Inflammatory macrophage treated with lipopolysaccharide for 4 hours (primary cell): ENCODE measurements at regions not wholly inside any gene's neighbourhood (a gene's known extent, or its start where the extent isn't known, plus 50 kb on each side); places are given as distances from the start of the nearest gene placed in this dataset.
"Not testable (repeated sequence)": the region's sequence is repeated elsewhere in the genome, so short reads cannot be mapped to it uniquely, and the experiment has no call there.

Experiments used
- DNase-seq: peaks from one replicate; pipeline ENCODE4 v3.0.0-alpha.2; 2020

DNA sequence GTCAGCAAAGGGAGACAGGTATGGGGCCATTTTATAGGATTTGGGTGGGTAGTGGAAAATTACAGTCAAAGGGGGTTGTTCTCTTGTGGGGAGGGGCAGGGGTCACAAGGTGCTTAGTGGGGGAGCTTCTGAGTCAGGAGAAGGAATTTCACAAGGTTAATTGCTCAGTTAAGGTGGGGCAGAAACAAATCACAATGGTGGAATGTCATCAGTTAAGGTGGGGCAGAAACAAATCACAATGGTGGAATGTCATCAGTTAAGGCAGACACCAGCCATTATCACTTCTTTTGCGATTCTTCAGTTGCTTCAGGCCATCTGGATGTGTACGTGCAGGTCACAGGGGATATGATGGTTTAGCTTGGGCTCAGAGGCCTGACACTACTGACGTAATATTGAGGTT lies 1077.6 kb downstream of the DNAJB9 start:
- not testable (repeated sequence) for DNase-seq

DNA sequence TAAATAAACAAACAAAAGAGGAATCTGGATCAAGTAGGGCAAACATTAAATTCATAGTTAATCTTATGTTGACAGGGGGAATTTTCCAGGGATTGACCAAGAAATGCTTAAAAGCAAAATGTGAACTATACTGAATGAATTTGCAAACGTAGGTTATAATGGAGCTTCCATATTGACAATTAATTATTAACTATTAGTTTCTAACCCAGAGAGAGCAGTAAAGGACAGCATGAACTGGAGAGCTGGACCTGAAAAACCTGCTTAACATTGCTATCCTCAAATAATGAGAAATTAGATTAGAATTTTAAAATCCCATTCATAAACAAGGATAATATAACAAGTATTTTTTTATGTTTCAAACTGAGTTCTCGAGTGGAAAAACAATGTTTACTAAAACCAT lies 1089.6 kb downstream of the DNAJB9 start:
- DNase-seq: no peak

GRCh38 chr7:109660401-109660800 lies 1090.7 kb downstream of the DNAJB9 start:
- no peak for DNase-seq

- no peak for DNase-seq
Observed at GRCh38 chr7:109663806-109664205, 1094.1 kb downstream of the DNAJB9 start.

DNA sequence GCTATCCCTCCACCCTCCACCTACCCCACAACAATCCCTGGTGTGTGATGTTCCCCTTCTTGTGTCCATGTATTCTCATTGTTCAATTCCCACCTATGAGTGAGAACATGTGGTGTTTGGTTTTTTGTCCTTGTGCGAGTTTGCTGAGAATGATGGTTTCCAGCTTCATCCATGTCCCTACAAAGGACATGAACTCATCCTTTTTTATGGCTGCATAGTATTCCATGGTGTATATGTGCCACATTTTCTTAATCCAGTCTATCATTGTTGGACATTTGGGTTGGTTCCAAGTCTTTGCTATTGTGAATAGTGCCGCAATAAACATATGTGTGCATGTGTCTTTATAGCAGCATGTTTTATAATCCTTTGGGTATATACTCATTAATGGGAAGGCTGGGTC lies 1117.6 kb downstream of the DNAJB9 start:
- not testable (repeated sequence) for DNase-seq

DNA sequence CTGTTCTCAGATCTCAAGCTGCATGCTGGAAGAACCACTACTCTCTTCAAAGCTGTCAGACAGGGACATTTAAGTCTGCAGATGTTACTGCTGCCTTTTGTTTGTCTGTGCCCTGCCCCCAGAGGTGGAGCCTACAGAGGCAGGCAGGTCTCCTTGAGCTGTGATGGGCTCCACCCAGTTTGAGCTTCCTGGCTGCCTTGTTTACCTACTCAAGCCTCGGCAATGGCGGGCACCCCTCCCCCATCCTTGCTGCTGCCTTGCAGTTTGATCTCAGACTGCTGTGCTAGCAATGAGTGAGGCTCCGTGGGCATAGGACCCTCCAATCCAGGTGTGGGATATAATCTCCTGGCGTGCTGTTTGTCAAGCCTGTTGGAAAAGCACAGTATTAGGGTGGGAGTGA lies 1122.9 kb downstream of the DNAJB9 start:
- DNase-seq: not testable (repeated sequence)

DNA sequence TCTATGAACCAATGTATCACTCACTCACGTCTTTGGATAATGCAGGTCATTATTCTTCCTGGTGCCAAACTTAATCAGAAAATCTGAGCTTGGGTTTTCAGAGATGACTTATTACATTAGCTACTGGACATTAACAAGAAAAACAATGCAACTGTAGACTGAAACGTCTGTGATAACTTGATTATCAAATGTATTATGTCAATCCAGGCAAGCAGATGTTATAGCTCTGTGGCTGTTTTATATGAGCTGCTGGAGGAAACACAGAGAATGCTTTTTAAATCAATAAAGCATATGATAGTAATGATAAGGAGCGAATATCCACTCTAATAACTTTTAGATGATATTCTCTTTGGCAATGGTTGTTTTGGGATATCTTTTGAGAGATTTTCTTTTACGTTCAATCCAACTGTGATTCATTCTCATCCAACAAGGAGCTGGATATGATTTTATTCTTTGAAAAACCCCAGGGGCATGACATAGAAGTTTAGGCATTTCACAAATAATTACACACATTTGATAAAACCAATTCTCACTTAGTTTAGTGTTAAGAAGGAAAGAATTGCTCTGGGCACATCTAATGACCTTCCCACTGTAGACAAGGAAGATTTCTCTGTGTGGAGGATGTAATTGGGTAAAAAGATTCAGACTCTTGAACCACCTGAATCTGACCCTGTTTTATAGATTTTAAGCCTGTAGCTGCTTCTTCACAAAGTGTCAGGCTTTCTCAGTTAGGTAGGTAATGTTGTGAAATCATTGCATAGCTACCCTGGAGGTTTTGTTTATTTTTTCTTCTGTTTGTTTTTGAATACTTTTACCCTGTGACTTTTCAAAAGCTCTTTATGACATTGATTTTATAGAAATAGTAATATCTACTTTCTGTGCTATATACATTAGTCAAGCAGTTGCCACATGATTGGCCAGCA lies 1124.7 kb downstream of the DNAJB9 start:
- no peak for DNase-seq

DNA sequence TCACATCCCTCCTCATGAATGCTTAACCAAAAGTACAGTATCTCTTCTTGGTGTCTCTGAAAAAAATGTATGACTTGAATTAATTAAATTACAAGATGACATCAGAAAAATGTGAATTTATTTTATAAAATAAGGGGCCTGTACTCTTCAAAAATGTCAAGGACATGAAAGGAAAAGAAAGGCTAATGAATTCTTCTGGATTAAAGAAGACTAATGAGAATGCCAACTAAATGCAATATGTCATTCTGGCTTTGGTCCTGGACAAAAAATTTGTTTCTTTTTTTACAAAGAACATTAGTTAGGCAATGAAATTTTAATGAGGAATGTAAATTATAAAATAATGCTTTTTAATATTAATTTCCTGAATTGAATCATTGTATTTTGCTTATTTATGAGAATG lies 1125.7 kb downstream of the DNAJB9 start:
- DNase-seq: no peak

GRCh38 chr7:109696723-109697122 lies 1127.0 kb downstream of the DNAJB9 start:
- no peak for DNase-seq

GRCh38 chr7:109699661-109700060 lies 1130.0 kb downstream of the DNAJB9 start:
- no peak for DNase-seq

DNA sequence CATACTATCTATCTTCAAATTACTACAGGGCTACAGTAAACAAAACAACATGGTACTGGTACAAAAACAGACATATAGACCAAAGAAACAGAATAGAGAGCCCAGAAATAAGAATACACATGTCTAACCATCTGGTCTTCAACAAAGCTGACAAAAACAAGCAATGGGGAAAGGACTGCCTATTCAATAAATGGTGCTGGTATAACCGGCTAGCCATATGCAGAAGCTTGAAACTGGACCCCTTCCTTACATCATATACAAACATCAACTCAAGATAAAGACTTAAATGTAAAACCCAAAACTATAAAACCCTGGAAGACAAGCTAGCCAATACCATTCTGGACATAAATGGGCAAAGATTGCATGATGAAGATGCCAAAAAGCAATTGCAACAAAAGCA lies 1143.7 kb downstream of the DNAJB9 start:
- DNase-seq: no peak

DNA sequence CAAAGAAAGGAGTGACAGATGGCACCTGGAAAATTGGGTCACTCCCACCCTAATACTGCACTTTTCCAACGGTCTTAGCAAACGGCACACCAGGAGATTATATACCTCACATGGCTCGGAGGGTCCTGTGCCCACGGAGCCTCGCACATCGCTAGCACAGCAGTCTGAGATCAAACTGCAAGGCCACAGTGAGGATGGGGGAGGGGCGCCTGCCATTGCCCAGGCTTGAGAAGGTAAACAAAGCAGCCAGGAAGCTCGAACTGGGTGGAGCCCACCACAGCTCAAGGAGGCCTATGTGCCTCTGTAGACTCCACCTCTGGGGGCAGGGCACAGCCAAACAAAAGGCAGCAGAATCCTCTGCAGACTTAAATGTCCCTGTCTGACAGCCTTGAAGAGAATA lies 1149.7 kb downstream of the DNAJB9 start:
- not testable (repeated sequence) for DNase-seq

DNA sequence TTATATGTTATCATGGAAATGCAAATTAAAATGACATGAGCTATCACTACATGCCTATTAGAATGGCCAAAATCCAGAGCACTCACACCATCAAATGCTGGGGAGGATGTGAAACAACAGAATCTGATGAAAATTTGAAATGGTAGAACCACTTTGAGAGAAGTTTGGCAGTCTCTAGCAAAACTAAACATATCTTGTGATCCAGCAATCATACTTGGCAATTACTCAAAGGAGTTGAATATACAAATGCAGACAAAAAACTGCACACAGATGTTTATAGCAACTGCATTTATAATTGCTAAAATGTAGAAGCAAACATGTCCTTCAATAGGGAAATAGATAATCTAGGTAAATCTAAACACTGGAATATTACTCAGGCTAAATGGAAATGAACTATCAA lies 1164.9 kb downstream of the DNAJB9 start:
- DNase-seq: no peak

- DNase-seq: no peak
Observed at GRCh38 chr7:109735881-109736280, 1166.2 kb downstream of the DNAJB9 start.

DNA sequence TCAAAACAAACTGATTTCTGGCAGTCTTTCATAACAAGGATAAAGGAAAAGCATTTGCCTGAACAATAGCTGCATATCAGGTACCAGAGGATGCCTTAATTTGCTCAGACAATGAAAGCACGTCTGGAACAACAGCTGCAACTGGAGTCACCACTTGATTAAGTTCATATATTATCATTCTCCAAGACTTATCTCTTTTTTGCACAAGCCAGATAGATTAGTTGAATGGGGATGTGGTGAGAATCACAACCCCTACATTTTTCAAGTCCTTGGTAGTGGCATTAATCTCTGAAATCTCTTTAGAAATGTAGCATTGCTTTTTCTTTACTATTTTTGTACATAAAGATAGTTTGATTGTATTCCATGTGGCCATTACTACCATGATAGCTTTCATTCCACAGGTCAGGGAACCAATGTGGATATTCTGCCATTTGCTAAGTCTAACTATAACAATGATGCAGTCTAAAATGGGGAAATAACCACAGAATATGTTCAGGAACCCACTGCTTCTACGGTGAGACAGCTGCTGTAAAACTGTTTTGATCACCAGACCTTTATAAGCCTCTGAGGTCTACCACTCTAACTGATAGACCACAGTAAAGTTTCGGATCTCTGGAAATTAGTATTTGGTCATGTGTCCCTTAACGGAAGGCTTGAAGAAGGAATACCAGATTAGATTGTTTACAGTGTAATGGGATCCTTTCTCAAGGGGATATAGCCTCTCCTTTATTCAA lies 1176.2 kb downstream of the DNAJB9 start:
- no peak for DNase-seq

GRCh38 chr7:109751241-109751640 lies 1181.6 kb downstream of the DNAJB9 start:
- no peak for DNase-seq

DNA sequence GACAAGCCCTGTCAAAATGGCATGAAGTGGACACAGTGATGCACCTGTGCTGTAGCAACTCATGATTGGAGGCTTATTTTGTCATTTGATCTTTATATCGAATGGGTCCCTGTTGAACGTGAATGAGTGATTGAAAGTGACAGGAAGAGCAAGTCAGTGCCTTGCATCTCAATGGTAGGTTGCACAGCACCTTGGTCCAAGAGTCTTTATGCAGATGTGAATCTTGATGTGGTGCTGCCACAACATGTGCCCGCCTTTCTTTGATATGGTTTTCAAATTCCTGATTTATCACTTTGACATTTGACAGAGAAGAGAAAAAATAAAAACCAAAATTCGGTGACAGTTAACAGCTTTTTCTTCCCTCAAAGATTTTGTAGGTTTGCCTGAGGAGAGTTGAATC lies 1182.4 kb downstream of the DNAJB9 start:
- no peak for DNase-seq

- no peak for DNase-seq
Observed at GRCh38 chr7:109757713-109758112, 1188.0 kb downstream of the DNAJB9 start.

DNA sequence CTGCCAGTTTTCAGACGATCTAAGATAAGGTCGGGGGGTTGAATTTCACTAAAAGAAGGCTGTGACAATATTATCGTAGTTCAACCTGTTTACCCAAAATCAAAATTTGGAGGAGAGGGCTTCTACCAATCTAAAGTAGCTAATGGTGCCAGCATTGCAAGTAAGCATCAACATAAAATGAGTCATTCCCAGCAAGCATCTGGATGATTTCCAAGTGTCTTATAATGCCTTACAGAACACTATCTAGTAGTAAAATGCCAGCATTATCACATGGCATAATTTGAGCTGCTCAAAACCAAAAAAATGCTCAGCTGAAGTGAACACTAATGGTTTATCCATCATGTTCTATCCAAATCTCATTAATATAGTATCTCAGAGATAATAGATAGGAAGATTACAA lies 1193.9 kb downstream of the DNAJB9 start:
- DNase-seq: no peak

DNA sequence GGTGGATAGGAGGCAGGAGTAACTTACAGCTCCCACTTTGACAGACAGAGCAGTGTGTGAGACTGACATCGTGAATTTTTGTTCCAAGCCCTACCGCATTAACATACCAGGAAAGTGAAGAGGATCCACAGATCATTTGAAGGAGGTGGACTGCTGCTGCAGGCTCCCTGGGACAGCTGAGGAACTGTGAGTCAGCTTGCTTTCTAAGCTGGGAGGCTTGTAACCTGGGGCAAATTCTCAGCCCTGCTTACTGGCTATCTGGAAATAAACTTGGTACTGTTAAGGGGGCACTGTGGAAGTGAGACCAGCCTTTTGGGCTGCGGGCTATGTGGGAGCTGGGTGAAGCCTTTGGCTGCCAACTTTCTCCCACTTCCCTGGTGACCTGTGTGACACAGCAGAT lies 1202.5 kb downstream of the DNAJB9 start:
- DNase-seq: no peak

- DNase-seq: no peak
Observed at GRCh38 chr7:109782806-109783205, 1213.1 kb downstream of the DNAJB9 start.

- no peak for DNase-seq
Observed at GRCh38 chr7:109806548-109806947, 1236.9 kb downstream of the DNAJB9 start.

- DNase-seq: no peak
Observed at GRCh38 chr7:109821156-109821555, 1251.5 kb downstream of the DNAJB9 start.

DNA sequence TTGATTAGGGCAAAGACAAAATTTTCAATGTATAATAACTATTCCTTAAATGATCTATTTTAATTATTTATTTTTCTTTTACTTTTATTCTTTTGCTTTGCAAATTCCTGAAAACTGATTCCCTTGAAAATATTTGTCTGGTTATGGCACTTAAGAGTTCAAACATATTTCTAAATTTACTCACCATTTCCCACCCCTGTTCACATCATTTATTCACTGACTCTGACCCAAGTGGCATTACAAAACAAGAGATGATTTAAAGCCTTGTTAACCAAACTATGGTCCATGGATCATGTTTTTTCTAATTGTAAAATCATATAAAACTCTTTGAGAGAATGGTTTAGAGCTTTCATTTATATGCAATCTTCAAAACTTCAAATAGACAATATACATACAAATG lies 1256.1 kb upstream of the LRRN3 start:
- DNase-seq: no peak
